GM23338 (cell line): ENCODE measurements at regions not wholly inside any gene's neighbourhood (a gene's known extent, or its start where the extent isn't known, plus 50 kb on each side); places are given as distances from the start of the nearest gene placed in this dataset.

Experiments
- ATAC-seq: fragments of 200-7000 bp; cut with Tn5 transposase; 3 replicates; pipeline ENCODE4 v1.9.1; 2020
- DNase-seq: peaks from one replicate; pipeline ENCODE4 v3.0.0-alpha.2; 2015; ENCODE audit warnings: low spot score
- H2AFZ ChIP-seq: fragments of 200-600 bp; sonication (generic); 2 replicates; pipeline ENCODE4 v1.8.0; 2016; ENCODE audit warnings: antibody characterized with exemption, mild to moderate bottlenecking, moderate library complexity
- H3F3A ChIP-seq: fragments of 200-600 bp; sonication (generic); replicated peaks from 2 replicates; pipeline ENCODE4 v1.8.0; 2017; ENCODE audit warnings: antibody characterized with exemption, mixed run types, low read depth
- H3K27ac ChIP-seq: fragments of 200-600 bp; sonication (generic); 2 replicates; pipeline ENCODE4 v1.6.1; 2016; ENCODE audit warnings: low read depth
- H3K27me3 ChIP-seq: fragments of 200-600 bp; sonication (generic); 2 replicates; pipeline ENCODE4 v1.8.0; 2016; ENCODE audit warnings: mild to moderate bottlenecking, mixed run types, moderate library complexity; ENCODE audit not compliant: insufficient read depth
- H3K36me3 ChIP-seq: fragments of 200-600 bp; sonication (generic); 2 replicates; pipeline ENCODE4 v1.8.0; 2016; ENCODE audit warnings: mild to moderate bottlenecking; ENCODE audit not compliant: insufficient read depth
- H3K4me1 ChIP-seq: fragments of 200-600 bp; sonication (generic); 2 replicates; pipeline ENCODE4 v1.8.0; 2016; ENCODE audit warnings: mild to moderate bottlenecking, moderate library complexity; ENCODE audit not compliant: insufficient read depth
- H3K4me2 ChIP-seq: fragments of 200-600 bp; sonication (generic); 2 replicates; pipeline ENCODE4 v1.7.1; 2017; ENCODE audit warnings: mixed run types
- H3K4me3 ChIP-seq: fragments of 200-600 bp; sonication (generic); 2 replicates; pipeline ENCODE4 v1.6.1; 2016; ENCODE audit warnings: mixed run types
- H3K79me2 ChIP-seq: fragments of 200-600 bp; sonication (generic); replicated peaks from 2 replicates; pipeline ENCODE4 v1.8.0; 2017; ENCODE audit warnings: mild to moderate bottlenecking; ENCODE audit not compliant: insufficient read depth
- H3K9me2 ChIP-seq: fragments of 200-600 bp; sonication (generic); 2 replicates; pipeline ENCODE4 v1.8.0; 2017; ENCODE audit not compliant: insufficient read depth
- H4K20me1 ChIP-seq: fragments of 200-600 bp; sonication (generic); replicated peaks from 2 replicates; pipeline ENCODE4 v1.8.0; 2017; ENCODE audit warnings: mild to moderate bottlenecking; ENCODE audit not compliant: insufficient read depth
- H3K27ac Mint-ChIP-seq: 2 replicates; pipeline ENCODE4 v1.8.0; 2020; ENCODE audit warnings: inconsistent platforms, mild to moderate bottlenecking, moderate library complexity, mixed read lengths
- H3K27me3 Mint-ChIP-seq: 3 replicates; pipeline ENCODE4 v1.8.0; 2022; ENCODE audit warnings: low read depth, mild to moderate bottlenecking, moderate library complexity, mixed read lengths, inconsistent platforms; ENCODE audit not compliant: insufficient read depth, poor library complexity
- H3K36me3 Mint-ChIP-seq: 3 replicates; pipeline ENCODE4 v1.8.0; 2021; ENCODE audit warnings: low read depth, mild to moderate bottlenecking, inconsistent platforms, moderate library complexity, mixed read lengths
- H3K4me1 Mint-ChIP-seq: 3 replicates; pipeline ENCODE4 v1.8.0; 2020; ENCODE audit warnings: mild to moderate bottlenecking, inconsistent platforms, mixed read lengths
- H3K4me3 Mint-ChIP-seq: 3 replicates; pipeline ENCODE4 v1.8.0; 2021; ENCODE audit warnings: moderate library complexity, mild to moderate bottlenecking, inconsistent platforms, mixed read lengths
- H3K9me3 Mint-ChIP-seq: 3 replicates; pipeline ENCODE4 v1.8.0; 2020; ENCODE audit warnings: moderate library complexity, mild to moderate bottlenecking, inconsistent platforms, mixed read lengths
- CREB1 ChIP-seq: fragments of 250-450 bp; sonication (Bioruptor Pico); IDR thresholded peaks from 2 replicates; pipeline ENCODE4 v1.5.0; 2020; ENCODE audit warnings: low read depth, mild to moderate bottlenecking, moderate library complexity
- CTCF ChIP-seq, 2 experiments: fragments of 200-600 bp in 1 of 2; sonication (generic) in 1 of 2; conservative IDR thresholded peaks; 2 replicates each; pipeline versions ENCODE4 v1.5.1 to v1.6.1; 2016 to 2017; ENCODE audit warnings: antibody characterized with exemption in 2 of 2, low read depth in 2 of 2, mild to moderate bottlenecking in 2 of 2, moderate library complexity in 1 of 2
- ETS1 ChIP-seq: IDR thresholded peaks from 2 replicates; pipeline ENCODE4 v1.6.1; 2016; ENCODE audit warnings: antibody characterized with exemption
- EZH2 ChIP-seq: fragments of 200-600 bp; sonication (generic); IDR thresholded peaks from one replicate; pipeline ENCODE4 v1.8.0; 2017; ENCODE audit warnings: antibody characterized with exemption, mild to moderate bottlenecking, low read depth; ENCODE audit not compliant: unreplicated experiment
- NANOG ChIP-seq: IDR thresholded peaks from 2 replicates; pipeline ENCODE4 v1.6.1; 2016; ENCODE audit warnings: antibody characterized with exemption, borderline replicate concordance
- REST ChIP-seq: IDR thresholded peaks from one replicate; pipeline ENCODE4 v1.6.1; 2018; ENCODE audit warnings: antibody characterized with exemption; ENCODE audit not compliant: unreplicated experiment
- STAT1 ChIP-seq: IDR thresholded peaks from one replicate; pipeline ENCODE4 v1.6.1; 2016; ENCODE audit warnings: antibody characterized with exemption; ENCODE audit not compliant: unreplicated experiment

- no peak overlapping the region for H3K27ac ChIP-seq
- H3F3A ChIP-seq, result no peaks in the 10 kb centered on the region
- peaks cover 10% of the 10 kb centered on the region for H3K4me1 Mint-ChIP-seq
- H3K27me3 ChIP-seq, result no peaks in the 10 kb centered on the region
- no peak for TF ChIP-seq EZH2
- TF ChIP-seq CREB1 (CRISPR knock-in tag), result no peak
- peak overlapping the region; percentile 56 for H3K27ac Mint-ChIP-seq
- peak; percentile 19 for DNase-seq
- no peaks in the 10 kb centered on the region for H3K27me3 Mint-ChIP-seq
- H3K9me2 ChIP-seq, result no peaks in the 10 kb centered on the region
- no peak overlapping the region for H3K4me2 ChIP-seq
- H3K79me2 ChIP-seq, result no peaks in the 10 kb centered on the region
- ATAC-seq, result peak; percentile 40; the same call in 2 of the 3 replicates
- H3K4me3 ChIP-seq, result no peak overlapping the region
- H4K20me1 ChIP-seq, result no peaks in the 10 kb centered on the region
- H3K36me3 Mint-ChIP-seq, result no peaks in the 10 kb centered on the region; the same call in 2 of the 3 replicates
- H3K4me1 ChIP-seq, result 0 out of 2 replicates have a peak, but pooled peaks cover 7% of the 10 kb centered on the region
- H3K36me3 ChIP-seq, result no peaks in the 10 kb centered on the region
- peak overlapping the region; percentile 30; the same call in 1 of the 2 replicates for H2AFZ ChIP-seq
- no peaks in the 10 kb centered on the region for H3K9me3 Mint-ChIP-seq
- no peak overlapping the region for H3K4me3 Mint-ChIP-seq
These were observed 168.3 kb downstream of the NEDD1 start for GRCh38 chr12:97075161-97075933.

- H3K27ac Mint-ChIP-seq, result no peak overlapping the region
These were observed 169.0 kb downstream of the NEDD1 start for GRCh38 chr12:97075934-97076630.

More at GRCh38 chr12:97075934-97076630, 169.0 kb downstream of the NEDD1 start:
- H3K27me3 Mint-ChIP-seq, result no peaks in the 10 kb centered on the region
- Histone ChIP-seq H3K79me2 (no peaks in the 10 kb centered on the region), H3K4me2 (no peak overlapping the region), H3K27ac (no peak overlapping the region), H2AFZ (no peak overlapping the region), H3K36me3 (no peaks in the 10 kb centered on the region), H4K20me1 (no peaks in the 10 kb centered on the region), H3K9me2 (no peaks in the 10 kb centered on the region), H3K4me1 (0 out of 2 replicates have a peak, but pooled peaks cover 7% of the 10 kb centered on the region), H3F3A (no peaks in the 10 kb centered on the region), H3K27me3 (no peaks in the 10 kb centered on the region), H3K4me3 (no peak overlapping the region)
- H3K4me1 Mint-ChIP-seq, result peaks cover 10% of the 10 kb centered on the region
- no peak for DNase-seq
- no peak for TF ChIP-seq ETS1
- TF ChIP-seq CREB1 (CRISPR knock-in tag), result no peak
- no peak for TF ChIP-seq STAT1
- TF ChIP-seq REST, result no peak
- TF ChIP-seq CTCF (conservative IDR thresholded peaks at IDR 0.05; ENCODE audit: low read depth in 2 of 2), result no peak
- no peak for TF ChIP-seq NANOG
- ATAC-seq, result no peak
- H3K36me3 Mint-ChIP-seq, result no peaks in the 10 kb centered on the region; the same call in 2 of the 3 replicates
- no peaks in the 10 kb centered on the region for H3K9me3 Mint-ChIP-seq
- H3K4me3 Mint-ChIP-seq, result no peak overlapping the region
